HepG2 (cell line): ENCODE measurements at regions not wholly inside any gene's neighbourhood (a gene's known extent, or its start where the extent isn't known, plus 50 kb on each side); places are given as distances from the start of the nearest gene placed in this dataset.

Source experiments
- AHR ChIP-seq: IDR thresholded peaks from 2 replicates; pipeline ENCODE4 v1.6.1; 2018; ENCODE audit warnings: missing genetic modification reagents, missing compliant biosample characterization
- CBX2 ChIP-seq, 2 experiments: fragments of 200-600 bp in 1 of 2; sonication (generic); formaldehyde crosslinking in 1 of 2; IDR thresholded peaks; 2 replicates each; pipeline versions ENCODE4 v1.7.0 to v1.8.1; 2018 to 2022; ENCODE audit warnings: low read depth in 2 of 2, low read length in 1 of 2, mild to moderate bottlenecking in 1 of 2, missing genetic modification reagents in 1 of 2
- FLYWCH1 ChIP-seq: sonication (generic); formaldehyde crosslinking; IDR thresholded peaks from 2 replicates; pipeline ENCODE4 v1.8.1; 2023; ENCODE audit warnings: mild to moderate bottlenecking, missing genetic modification reagents
- FOSL2 ChIP-seq: sonication (generic); formaldehyde crosslinking; IDR thresholded peaks from 2 replicates; pipeline ENCODE4 v1.4.0; 2020; ENCODE audit warnings: missing genetic modification reagents
- GATAD2A ChIP-seq: IDR thresholded peaks from 2 replicates; pipeline ENCODE4 v1.6.1; 2016
- GTF3A ChIP-seq: sonication (generic); formaldehyde crosslinking; conservative IDR thresholded peaks from 2 replicates; pipeline ENCODE4 v1.4.0; 2020; ENCODE audit warnings: mild to moderate bottlenecking, missing genetic modification reagents
- GZF1 ChIP-seq: sonication (generic); formaldehyde crosslinking; IDR thresholded peaks from 2 replicates; pipeline ENCODE4 v1.5.1; 2020; ENCODE audit warnings: mild to moderate bottlenecking, missing genetic modification reagents
- JUNB ChIP-seq: sonication (generic); formaldehyde crosslinking; IDR thresholded peaks from 2 replicates; pipeline ENCODE4 v1.8.0; 2022; ENCODE audit warnings: missing genetic modification reagents, mild to moderate bottlenecking, borderline replicate concordance
- NCOA2 ChIP-seq: sonication (generic); formaldehyde crosslinking; IDR thresholded peaks from 2 replicates; pipeline ENCODE4 v1.8.0; 2022; ENCODE audit warnings: inconsistent platforms
- NR2C2 ChIP-seq: sonication (generic); formaldehyde crosslinking; IDR thresholded peaks from 2 replicates; pipeline ENCODE4 v1.4.0; 2020; ENCODE audit warnings: missing genetic modification reagents, mild to moderate bottlenecking, moderate library complexity, borderline replicate concordance
- SRY ChIP-seq: sonication (generic); formaldehyde crosslinking; IDR thresholded peaks from 2 replicates; pipeline ENCODE4 v1.8.0; 2022; ENCODE audit warnings: mild to moderate bottlenecking, missing genetic modification reagents
- ZFP36L1 ChIP-seq: sonication (generic); formaldehyde crosslinking; IDR thresholded peaks from 2 replicates; pipeline ENCODE4 v1.8.0; 2022; ENCODE audit warnings: mild to moderate bottlenecking, missing genetic modification reagents, moderate library complexity
- ZKSCAN5 ChIP-seq: sonication (generic); formaldehyde crosslinking; IDR thresholded peaks from 2 replicates; pipeline ENCODE4 v1.5.1; 2020; ENCODE audit warnings: mild to moderate bottlenecking, missing genetic modification reagents
- ZNF180 ChIP-seq: sonication (generic); formaldehyde crosslinking; IDR thresholded peaks from 2 replicates; pipeline ENCODE4 v1.4.0; 2020; ENCODE audit warnings: low read depth, missing genetic modification reagents, borderline replicate concordance
- ZNF33B ChIP-seq: sonication (generic); formaldehyde crosslinking; IDR thresholded peaks from 2 replicates; pipeline ENCODE4 v1.5.1; 2020; ENCODE audit warnings: mild to moderate bottlenecking, missing genetic modification reagents
- ZNF383 ChIP-seq: sonication (generic); formaldehyde crosslinking; IDR thresholded peaks from 2 replicates; pipeline ENCODE4 v1.4.0; 2020; ENCODE audit warnings: missing genetic modification reagents, mild to moderate bottlenecking, borderline replicate concordance
- ZNF616 ChIP-seq: sonication (generic); formaldehyde crosslinking; IDR thresholded peaks from 2 replicates; pipeline ENCODE4 v1.5.0; 2020; ENCODE audit warnings: low read depth, mild to moderate bottlenecking, missing genetic modification reagents
- ZNF672 ChIP-seq: sonication (generic); formaldehyde crosslinking; IDR thresholded peaks from 2 replicates; pipeline ENCODE4 v1.8.1; 2022; ENCODE audit warnings: missing genetic modification reagents
- ZNF713 ChIP-seq: sonication (generic); formaldehyde crosslinking; IDR thresholded peaks from 2 replicates; pipeline ENCODE4 v1.4.0; 2020; ENCODE audit warnings: mild to moderate bottlenecking, missing genetic modification reagents
- ZNF749 ChIP-seq: sonication (generic); formaldehyde crosslinking; IDR thresholded peaks from 2 replicates; pipeline ENCODE4 v1.8.0; 2022; ENCODE audit warnings: mild to moderate bottlenecking, missing genetic modification reagents, moderate library complexity, borderline replicate concordance
- ZNF878 ChIP-seq: sonication (generic); formaldehyde crosslinking; IDR thresholded peaks from 2 replicates; pipeline ENCODE4 v1.8.1; 2023; ENCODE audit warnings: mild to moderate bottlenecking, missing genetic modification reagents, moderate library complexity
- ZSCAN21 ChIP-seq: sonication (generic); formaldehyde crosslinking; IDR thresholded peaks from 2 replicates; pipeline ENCODE4 v1.8.0; 2022; ENCODE audit warnings: mild to moderate bottlenecking, missing genetic modification reagents, moderate library complexity, borderline replicate concordance
- ZSCAN22 ChIP-seq: sonication (generic); formaldehyde crosslinking; IDR thresholded peaks from 2 replicates; pipeline ENCODE4 v1.4.0; 2020; ENCODE audit warnings: mild to moderate bottlenecking, missing genetic modification reagents
- TF ChIP-seq, protein P1 (sequence below): fragments of 450-650 bp; IDR thresholded peaks from 2 replicates; pipeline ENCODE4 v1.6.1; 2017; ENCODE audit warnings: mild to moderate bottlenecking
- TF ChIP-seq, protein P2 (sequence below): sonication (generic); formaldehyde crosslinking; IDR thresholded peaks from 2 replicates; pipeline ENCODE4 v1.8.0; 2022; ENCODE audit warnings: mild to moderate bottlenecking, missing genetic modification reagents, moderate library complexity
- TF ChIP-seq, protein P3 (sequence below): sonication (generic); formaldehyde crosslinking; IDR thresholded peaks from 2 replicates; pipeline ENCODE4 v1.8.0; 2022; ENCODE audit warnings: mild to moderate bottlenecking, missing genetic modification reagents; ENCODE audit not compliant: insufficient replicate concordance
- TF ChIP-seq, protein P4 (sequence below): IDR thresholded peaks from 2 replicates; pipeline ENCODE4 v1.6.1; 2012; ENCODE audit warnings: inconsistent platforms

DNA sequence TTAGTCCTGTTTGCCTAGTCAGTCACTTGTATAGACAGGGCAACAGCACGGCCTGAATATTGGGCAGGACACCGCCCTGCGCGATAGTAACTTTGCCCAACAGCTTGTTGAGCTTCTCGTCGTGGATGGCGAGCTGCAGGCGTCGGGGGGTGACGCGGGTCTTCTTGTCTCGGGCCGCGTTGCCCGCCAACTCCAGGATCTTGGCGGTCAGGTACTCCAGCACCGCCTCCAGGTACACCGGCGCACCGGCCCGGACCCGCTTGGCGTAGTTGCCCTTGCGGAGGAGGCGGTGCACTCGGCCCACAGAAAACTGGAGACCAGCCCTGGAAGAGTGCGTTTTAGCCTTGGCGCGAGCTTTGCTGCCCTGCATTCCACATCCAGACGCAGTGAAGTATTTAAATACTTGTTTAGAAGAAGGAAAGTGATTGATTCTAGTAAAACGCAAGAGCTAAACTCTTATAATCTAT, 92.8 kb upstream of the BTN3A2 start (continued):
- TF ChIP-seq, protein P1, sequence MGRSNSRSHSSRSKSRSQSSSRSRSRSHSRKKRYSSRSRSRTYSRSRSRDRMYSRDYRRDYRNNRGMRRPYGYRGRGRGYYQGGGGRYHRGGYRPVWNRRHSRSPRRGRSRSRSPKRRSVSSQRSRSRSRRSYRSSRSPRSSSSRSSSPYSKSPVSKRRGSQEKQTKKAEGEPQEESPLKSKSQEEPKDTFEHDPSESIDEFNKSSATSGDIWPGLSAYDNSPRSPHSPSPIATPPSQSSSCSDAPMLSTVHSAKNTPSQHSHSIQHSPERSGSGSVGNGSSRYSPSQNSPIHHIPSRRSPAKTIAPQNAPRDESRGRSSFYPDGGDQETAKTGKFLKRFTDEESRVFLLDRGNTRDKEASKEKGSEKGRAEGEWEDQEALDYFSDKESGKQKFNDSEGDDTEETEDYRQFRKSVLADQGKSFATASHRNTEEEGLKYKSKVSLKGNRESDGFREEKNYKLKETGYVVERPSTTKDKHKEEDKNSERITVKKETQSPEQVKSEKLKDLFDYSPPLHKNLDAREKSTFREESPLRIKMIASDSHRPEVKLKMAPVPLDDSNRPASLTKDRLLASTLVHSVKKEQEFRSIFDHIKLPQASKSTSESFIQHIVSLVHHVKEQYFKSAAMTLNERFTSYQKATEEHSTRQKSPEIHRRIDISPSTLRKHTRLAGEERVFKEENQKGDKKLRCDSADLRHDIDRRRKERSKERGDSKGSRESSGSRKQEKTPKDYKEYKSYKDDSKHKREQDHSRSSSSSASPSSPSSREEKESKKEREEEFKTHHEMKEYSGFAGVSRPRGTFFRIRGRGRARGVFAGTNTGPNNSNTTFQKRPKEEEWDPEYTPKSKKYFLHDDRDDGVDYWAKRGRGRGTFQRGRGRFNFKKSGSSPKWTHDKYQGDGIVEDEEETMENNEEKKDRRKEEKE = no peak
- TF ChIP-seq ZKSCAN5 (CRISPR knock-in tag) (no peak), FOSL2 (0 out of 2 replicates have a peak, but pooled peaks have one; percentile 6), ZNF672 (CRISPR knock-in tag) (no peak), AHR (CRISPR knock-in tag) (peak; percentile 25; the same call in 1 of the 2 replicates), GZF1 (CRISPR knock-in tag) (0 out of 2 replicates have a peak, but pooled peaks have one; percentile 22), SRY (CRISPR knock-in tag) (no peak), ZNF878 (CRISPR knock-in tag) (no peak), FLYWCH1 (CRISPR knock-in tag) (no peak), ZNF180 (CRISPR knock-in tag) (no peak), ZFP36L1 (CRISPR knock-in tag) (0 out of 2 replicates have a peak, but pooled peaks have one; percentile 17), ZNF616 (CRISPR knock-in tag) (no peak), ZNF713 (no peak), CBX2 (IDR thresholded peaks at IDR 0.05; ENCODE audit: low read depth, low read length) (no peak), CBX2 (CRISPR knock-in tag; IDR thresholded peaks at IDR 0.05; ENCODE audit: low read depth) (no peak), GATAD2A (CRISPR knock-in tag) (no peak; the same call in 1 of the 2 replicates), ZNF33B (CRISPR knock-in tag) (no peak), ZNF383 (CRISPR knock-in tag) (no peak), ZSCAN22 (CRISPR knock-in tag) (no peak), NR2C2 (CRISPR knock-in tag) (no peak; the same call in 1 of the 2 replicates), JUNB (CRISPR knock-in tag) (no peak), GTF3A (CRISPR knock-in tag) (no peak), ZSCAN21 (CRISPR knock-in tag) (0 out of 2 replicates have a peak, but pooled peaks have one; percentile 31), ZNF749 (CRISPR knock-in tag) (no peak), NCOA2 (CRISPR knock-in tag) (no peak)
- TF ChIP-seq, protein P2, sequence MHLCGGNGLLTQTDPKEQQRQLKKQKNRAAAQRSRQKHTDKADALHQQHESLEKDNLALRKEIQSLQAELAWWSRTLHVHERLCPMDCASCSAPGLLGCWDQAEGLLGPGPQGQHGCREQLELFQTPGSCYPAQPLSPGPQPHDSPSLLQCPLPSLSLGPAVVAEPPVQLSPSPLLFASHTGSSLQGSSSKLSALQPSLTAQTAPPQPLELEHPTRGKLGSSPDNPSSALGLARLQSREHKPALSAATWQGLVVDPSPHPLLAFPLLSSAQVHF (CRISPR knock-in tag) = no peak
- TF ChIP-seq, protein P3, sequence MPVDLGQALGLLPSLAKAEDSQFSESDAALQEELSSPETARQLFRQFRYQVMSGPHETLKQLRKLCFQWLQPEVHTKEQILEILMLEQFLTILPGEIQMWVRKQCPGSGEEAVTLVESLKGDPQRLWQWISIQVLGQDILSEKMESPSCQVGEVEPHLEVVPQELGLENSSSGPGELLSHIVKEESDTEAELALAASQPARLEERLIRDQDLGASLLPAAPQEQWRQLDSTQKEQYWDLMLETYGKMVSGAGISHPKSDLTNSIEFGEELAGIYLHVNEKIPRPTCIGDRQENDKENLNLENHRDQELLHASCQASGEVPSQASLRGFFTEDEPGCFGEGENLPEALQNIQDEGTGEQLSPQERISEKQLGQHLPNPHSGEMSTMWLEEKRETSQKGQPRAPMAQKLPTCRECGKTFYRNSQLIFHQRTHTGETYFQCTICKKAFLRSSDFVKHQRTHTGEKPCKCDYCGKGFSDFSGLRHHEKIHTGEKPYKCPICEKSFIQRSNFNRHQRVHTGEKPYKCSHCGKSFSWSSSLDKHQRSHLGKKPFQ (CRISPR knock-in tag) = no peak
- TF ChIP-seq, protein P4, sequence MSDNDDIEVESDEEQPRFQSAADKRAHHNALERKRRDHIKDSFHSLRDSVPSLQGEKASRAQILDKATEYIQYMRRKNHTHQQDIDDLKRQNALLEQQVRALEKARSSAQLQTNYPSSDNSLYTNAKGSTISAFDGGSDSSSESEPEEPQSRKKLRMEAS = peak; percentile 36; the same call in 1 of the 2 replicates
